A549 (cell line): ENCODE measurements at regions not wholly inside any gene's neighbourhood (a gene's known extent, or its start where the extent isn't known, plus 50 kb on each side); places are given as distances from the start of the nearest gene placed in this dataset.
A peak's percentile ranks its signal among the peaks of the same experiment; 100 is the strongest.

ENCODE experiments used
- ATAC-seq, 2 experiments: fragments of 200-7000 bp in 1 of 2; fragments of >200 bp in 1 of 2; cut with Nextera tagmentation in 1 of 2; cut with Tn5 transposase in 1 of 2; 3 replicates each; pipeline versions ENCODE4 v1.8.0 to v1.9.1; 2018 to 2020; ENCODE audit warnings: mild to moderate bottlenecking in 1 of 2, moderate library complexity in 1 of 2
- CTCF ChIA-PET: fragments of 300-600 bp; sonication (Branson Sonifier 250); formaldehyde crosslinking; extraction: SDS; loops from one replicate; lab custom pipeline; 2021; ENCODE audit warnings: antibody characterized with exemption, inconsistent platforms; lab: Yijun Ruan, JAX
- POLR2A ChIA-PET: fragments of 350-600 bp; formaldehyde crosslinking; extraction: SDS; loops from one replicate; lab custom pipeline; 2021; ENCODE audit warnings: antibody characterized with exemption, inconsistent platforms; lab: Yijun Ruan, JAX
- DNase-seq, 2 experiments: peaks; one replicate each; pipeline versions ENCODE4 v3.0.0 to v3.0.0-alpha.2; 2011 to 2016; ENCODE audit warnings: low read depth in 1 of 2, low spot score in 1 of 2
- FAIRE-seq: peaks from 2 replicates; lab custom pipeline; 2011; peaks lifted over from hg19 to GRCh38; lab: Jason Lieb, UNC
- H3K27ac ChIP-seq, 2 experiments: fragments of >200 bp; sonication (Bioruptor Twin); formaldehyde crosslinking; 3 replicates each; pipeline ENCODE4 v1.5.1; 2016 to 2017
- H3K4me1 ChIP-seq: fragments of >200 bp; sonication (Bioruptor Twin); formaldehyde crosslinking; 3 replicates; pipeline ENCODE4 v1.6.1; 2016
- H3K4me2 ChIP-seq: fragments of >200 bp; sonication (Bioruptor Twin); formaldehyde crosslinking; 3 replicates; pipeline ENCODE4 v1.6.1; 2016
- H3K4me3 ChIP-seq: fragments of >200 bp; sonication (Bioruptor Twin); formaldehyde crosslinking; 3 replicates; pipeline ENCODE4 v1.5.1; 2016
- H3K9me3 ChIP-seq: fragments of >200 bp; sonication (Bioruptor Twin); formaldehyde crosslinking; 3 replicates; pipeline ENCODE4 v1.6.1; 2016
- BHLHE40 ChIP-seq: IDR thresholded peaks from 2 replicates; pipeline ENCODE4 v1.6.1; 2012; ENCODE audit warnings: low read depth, low read length, inconsistent platforms
- CBX2 ChIP-seq: fragments of 200-600 bp; sonication (generic); IDR thresholded peaks from 2 replicates; pipeline ENCODE4 v1.6.1; 2016; ENCODE audit warnings: low read depth, mild to moderate bottlenecking, borderline replicate concordance
- CHD2 ChIP-seq: fragments of 150-350 bp; IDR thresholded peaks from 2 replicates; pipeline ENCODE4 v1.6.1; 2014; ENCODE audit warnings: low read length; ENCODE audit not compliant: partially characterized antibody
- CHD4 ChIP-seq: fragments of 200-600 bp; sonication (generic); IDR thresholded peaks from 2 replicates; pipeline ENCODE4 v1.6.1; 2016; ENCODE audit warnings: antibody characterized with exemption, mild to moderate bottlenecking, borderline replicate concordance
- EHF ChIP-seq: fragments of 250-450 bp; sonication (Bioruptor Pico); IDR thresholded peaks from 2 replicates; pipeline ENCODE4 v1.5.0; 2020; ENCODE audit warnings: mild to moderate bottlenecking
- EHMT2 ChIP-seq: fragments of 200-600 bp; sonication (generic); IDR thresholded peaks from 2 replicates; pipeline ENCODE4 v1.6.1; 2016; ENCODE audit warnings: antibody characterized with exemption, low read depth, mild to moderate bottlenecking, moderate library complexity
- ESRRA ChIP-seq: fragments of 150-350 bp; IDR thresholded peaks from 2 replicates; pipeline ENCODE4 v1.6.1; 2014; ENCODE audit warnings: mild to moderate bottlenecking, low read length, borderline replicate concordance
- HDAC2 ChIP-seq: fragments of 200-600 bp; sonication (generic); IDR thresholded peaks from 2 replicates; pipeline ENCODE4 v1.6.1; 2016
- HEYL ChIP-seq: fragments of 250-450 bp; sonication (Bioruptor Pico); IDR thresholded peaks from 2 replicates; pipeline ENCODE4 v1.8.0; 2021; ENCODE audit warnings: mild to moderate bottlenecking, moderate library complexity
- KDM1A ChIP-seq: fragments of 200-600 bp; sonication (generic); IDR thresholded peaks from 2 replicates; pipeline ENCODE4 v1.6.1; 2016; ENCODE audit warnings: low read depth, mild to moderate bottlenecking
- MAFK ChIP-seq: fragments of 450-650 bp; IDR thresholded peaks from 2 replicates; pipeline ENCODE4 v1.6.1; 2014; ENCODE audit not compliant: partially characterized antibody
- MAZ ChIP-seq: fragments of 150-350 bp; IDR thresholded peaks from 2 replicates; pipeline ENCODE4 v1.6.1; 2014; ENCODE audit warnings: antibody characterized with exemption, low read depth, low read length, borderline replicate concordance
- MYC ChIP-seq: IDR thresholded peaks from 2 replicates; pipeline ENCODE4 v1.6.1; 2012; ENCODE audit warnings: mild to moderate bottlenecking, inconsistent platforms, low read length, improper control_type of control experiment, borderline replicate concordance
- NFE2L2 ChIP-seq: fragments of 150-350 bp; conservative IDR thresholded peaks from 2 replicates; pipeline ENCODE4 v1.6.1; 2014; ENCODE audit warnings: low read length
- NR3C1 ChIP-seq: fragments of >200 bp; sonication (Bioruptor Twin); formaldehyde crosslinking; IDR thresholded peaks from 3 replicates; pipeline ENCODE4 v1.6.1; 2017
- PHF8 ChIP-seq: fragments of 200-600 bp; sonication (generic); IDR thresholded peaks from 2 replicates; pipeline ENCODE4 v1.6.1; 2016; ENCODE audit warnings: low read depth, mild to moderate bottlenecking, antibody characterized with exemption, moderate library complexity, borderline replicate concordance
- POLR2A ChIP-seq: IDR thresholded peaks from 2 replicates; pipeline ENCODE4 v1.6.1; 2012; ENCODE audit warnings: mild to moderate bottlenecking, low read length
- RARB ChIP-seq: fragments of 250-450 bp; sonication (Bioruptor Pico); IDR thresholded peaks from 2 replicates; pipeline ENCODE4 v1.8.0; 2021; ENCODE audit warnings: mild to moderate bottlenecking, moderate library complexity
- RCOR1 ChIP-seq: fragments of 150-350 bp; IDR thresholded peaks from 2 replicates; pipeline ENCODE4 v1.6.1; 2014; ENCODE audit warnings: antibody characterized with exemption, low read length, low read depth
- RFX5 ChIP-seq: fragments of 450-650 bp; IDR thresholded peaks from 2 replicates; pipeline ENCODE4 v1.7.1; 2014; ENCODE audit warnings: antibody characterized with exemption, mild to moderate bottlenecking, moderate library complexity
- TFCP2L1 ChIP-seq: fragments of 250-450 bp; sonication (Bioruptor Pico); IDR thresholded peaks from 2 replicates; pipeline ENCODE4 v1.5.0; 2021; ENCODE audit warnings: mild to moderate bottlenecking
- TP53 ChIP-seq: fragments of 250-450 bp; sonication (Bioruptor Pico); IDR thresholded peaks from 2 replicates; pipeline ENCODE4 v1.5.0; 2021; ENCODE audit warnings: mild to moderate bottlenecking, moderate library complexity
- ZFP36 ChIP-seq: fragments of 450-650 bp; IDR thresholded peaks from 2 replicates; pipeline ENCODE4 v1.6.1; 2014; ENCODE audit warnings: borderline replicate concordance; ENCODE audit not compliant: partially characterized antibody
- ZNF302 ChIP-seq: fragments of 250-450 bp; sonication (Bioruptor Pico); IDR thresholded peaks from 2 replicates; pipeline ENCODE4 v1.9.0; 2021; ENCODE audit warnings: inconsistent platforms, mild to moderate bottlenecking, moderate library complexity
- ZSCAN20 ChIP-seq: fragments of 250-450 bp; sonication (Bioruptor Pico); IDR thresholded peaks from 2 replicates; pipeline ENCODE4 v1.8.0; 2022; ENCODE audit warnings: mild to moderate bottlenecking, moderate library complexity
- WGBS: methylation state at CpG from one replicate; pipeline ENCODE4 v1.1.6; 2017; ENCODE audit errors: missing lambda C conversion rate; 5-methylcytosine and 5-hydroxymethylcytosine counted together
- TF ChIP-seq, protein P1 (sequence below): fragments of 200-600 bp; sonication (generic); IDR thresholded peaks from 2 replicates; pipeline ENCODE4 v1.6.1; 2016; ENCODE audit warnings: antibody characterized with exemption, mild to moderate bottlenecking, moderate library complexity
- TF ChIP-seq, protein P2 (sequence below): IDR thresholded peaks from 2 replicates; pipeline ENCODE4 v1.6.1; 2012
- TF ChIP-seq, protein P3 (sequence below): fragments of >200 bp; sonication (Bioruptor Twin); formaldehyde crosslinking; IDR thresholded peaks from 3 replicates; pipeline ENCODE4 v1.5.1; 2016

DNA sequence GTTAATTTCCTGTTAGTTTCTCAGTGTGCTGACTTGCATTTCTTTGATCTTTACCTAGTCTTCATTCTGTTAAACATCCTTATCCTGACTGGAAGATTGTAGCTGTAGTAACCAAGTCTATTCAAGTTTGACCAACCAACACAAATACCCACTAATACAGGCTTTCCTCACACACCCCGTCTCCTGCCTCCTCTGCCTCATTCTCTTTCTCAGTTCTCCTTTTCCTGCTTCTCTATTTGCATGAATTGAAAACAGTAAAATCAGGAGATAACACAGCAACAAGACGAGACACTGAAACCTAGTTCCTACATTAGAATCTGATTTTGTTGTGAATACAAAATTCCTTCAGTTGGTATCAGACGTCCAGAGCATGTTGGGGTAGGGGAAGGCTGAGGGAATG is 116.9 kb upstream of the ARPP21 start:
- no peaks in the 10 kb centered on the region for H3K9me3 ChIP-seq
- TF ChIP-seq MAFK (peak; percentile 36), ZFP36 (no peak)
- ChIA-PET POLR2A (no interaction called here), CTCF (no interaction called here)
- H3K4me1 ChIP-seq, result peaks cover 13% of the 10 kb centered on the region; the same call in 2 of the 3 replicates
- FAIRE-seq (no peak), ATAC-seq (no peak), DNase-seq (no peak)
- 56% methylated on average over 3 of the region's 3 CpGs for WGBS
- H3K4me2 ChIP-seq, result no peak overlapping the region
- no peak overlapping the region for H3K4me3 ChIP-seq
- H3K27ac ChIP-seq, result no peak overlapping the region

DNA sequence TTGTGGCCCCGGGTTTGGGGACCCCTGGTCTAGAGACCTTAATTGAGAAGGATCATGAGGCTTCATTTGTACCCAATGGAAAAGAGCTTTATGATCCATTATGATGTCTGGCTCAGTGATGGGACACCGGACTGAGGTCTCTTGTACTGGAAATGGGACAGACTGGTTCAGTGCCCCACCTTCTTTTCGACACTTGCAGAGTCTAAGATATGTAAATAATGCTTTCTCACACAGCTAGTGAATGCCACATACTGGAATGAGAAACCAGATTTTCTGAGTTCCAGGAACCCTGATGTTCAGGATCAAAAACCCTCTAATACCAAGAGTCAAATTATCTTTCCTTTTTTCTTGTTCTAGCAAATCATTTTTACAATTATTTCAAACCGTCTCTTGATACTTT is 116.3 kb upstream of the ARPP21 start:
- DNase-seq, result no peak
- no peak overlapping the region for H3K4me2 ChIP-seq
- no peaks in the 10 kb centered on the region for H3K9me3 ChIP-seq
- TF ChIP-seq POLR2A (no peak), MAZ (no peak), HEYL (CRISPR knock-in tag) (no peak), ESRRA (no peak), CBX2 (no peak), NFE2L2 (no peak), CHD4 (no peak), PHF8 (no peak), EHMT2 (no peak), MYC (no peak), ZNF302 (no peak), RARB (CRISPR knock-in tag) (no peak), HDAC2 (no peak), NR3C1 (no peak), TFCP2L1 (no peak), EHF (CRISPR knock-in tag) (no peak)
- TF ChIP-seq, protein P1, sequence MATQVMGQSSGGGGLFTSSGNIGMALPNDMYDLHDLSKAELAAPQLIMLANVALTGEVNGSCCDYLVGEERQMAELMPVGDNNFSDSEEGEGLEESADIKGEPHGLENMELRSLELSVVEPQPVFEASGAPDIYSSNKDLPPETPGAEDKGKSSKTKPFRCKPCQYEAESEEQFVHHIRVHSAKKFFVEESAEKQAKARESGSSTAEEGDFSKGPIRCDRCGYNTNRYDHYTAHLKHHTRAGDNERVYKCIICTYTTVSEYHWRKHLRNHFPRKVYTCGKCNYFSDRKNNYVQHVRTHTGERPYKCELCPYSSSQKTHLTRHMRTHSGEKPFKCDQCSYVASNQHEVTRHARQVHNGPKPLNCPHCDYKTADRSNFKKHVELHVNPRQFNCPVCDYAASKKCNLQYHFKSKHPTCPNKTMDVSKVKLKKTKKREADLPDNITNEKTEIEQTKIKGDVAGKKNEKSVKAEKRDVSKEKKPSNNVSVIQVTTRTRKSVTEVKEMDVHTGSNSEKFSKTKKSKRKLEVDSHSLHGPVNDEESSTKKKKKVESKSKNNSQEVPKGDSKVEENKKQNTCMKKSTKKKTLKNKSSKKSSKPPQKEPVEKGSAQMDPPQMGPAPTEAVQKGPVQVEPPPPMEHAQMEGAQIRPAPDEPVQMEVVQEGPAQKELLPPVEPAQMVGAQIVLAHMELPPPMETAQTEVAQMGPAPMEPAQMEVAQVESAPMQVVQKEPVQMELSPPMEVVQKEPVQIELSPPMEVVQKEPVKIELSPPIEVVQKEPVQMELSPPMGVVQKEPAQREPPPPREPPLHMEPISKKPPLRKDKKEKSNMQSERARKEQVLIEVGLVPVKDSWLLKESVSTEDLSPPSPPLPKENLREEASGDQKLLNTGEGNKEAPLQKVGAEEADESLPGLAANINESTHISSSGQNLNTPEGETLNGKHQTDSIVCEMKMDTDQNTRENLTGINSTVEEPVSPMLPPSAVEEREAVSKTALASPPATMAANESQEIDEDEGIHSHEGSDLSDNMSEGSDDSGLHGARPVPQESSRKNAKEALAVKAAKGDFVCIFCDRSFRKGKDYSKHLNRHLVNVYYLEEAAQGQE, result no peak
- TF ChIP-seq, protein P2, sequence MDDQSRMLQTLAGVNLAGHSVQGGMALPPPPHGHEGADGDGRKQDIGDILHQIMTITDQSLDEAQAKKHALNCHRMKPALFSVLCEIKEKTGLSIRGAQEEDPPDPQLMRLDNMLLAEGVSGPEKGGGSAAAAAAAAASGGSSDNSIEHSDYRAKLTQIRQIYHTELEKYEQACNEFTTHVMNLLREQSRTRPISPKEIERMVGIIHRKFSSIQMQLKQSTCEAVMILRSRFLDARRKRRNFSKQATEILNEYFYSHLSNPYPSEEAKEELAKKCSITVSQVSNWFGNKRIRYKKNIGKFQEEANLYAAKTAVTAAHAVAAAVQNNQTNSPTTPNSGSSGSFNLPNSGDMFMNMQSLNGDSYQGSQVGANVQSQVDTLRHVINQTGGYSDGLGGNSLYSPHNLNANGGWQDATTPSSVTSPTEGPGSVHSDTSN, result no peak
- TF ChIP-seq, all 56 proteins: peak for 0
- CTCF ChIA-PET, result no interaction called here
- WGBS, result 42% methylated on average over 4 of the region's 4 CpGs
- ATAC-seq (no peak), FAIRE-seq (no peak)
- H3K4me3 ChIP-seq, result no peak overlapping the region
- H3K27ac ChIP-seq, result no peak overlapping the region
- peaks cover 13% of the 10 kb centered on the region; the same call in 2 of the 3 replicates for H3K4me1 ChIP-seq
- POLR2A ChIA-PET, result no interaction called here

DNA sequence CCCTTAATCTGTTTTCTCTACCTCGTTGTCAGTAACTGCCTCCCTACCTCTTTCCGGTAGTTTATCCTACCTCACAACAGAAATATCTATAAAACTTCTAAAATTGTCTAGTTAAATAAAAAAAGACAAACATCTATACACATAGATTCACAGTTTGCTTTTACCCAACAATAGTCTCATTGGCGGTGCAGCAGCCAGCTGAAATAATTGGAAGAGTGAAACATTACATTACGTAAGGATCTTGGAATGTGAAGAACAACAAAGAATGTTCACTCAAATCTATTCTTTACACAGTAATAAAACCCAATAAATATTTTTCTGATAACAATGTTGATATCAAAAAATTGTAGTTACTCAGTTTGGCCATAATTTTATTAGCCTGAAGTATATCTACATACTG is 115.5 kb upstream of the ARPP21 start:
- 28% methylated on average over 4 of the region's 4 CpGs for WGBS
- CTCF ChIA-PET, result no interaction called here
- ATAC-seq (no peak), DNase-seq (peak in 1 of 2 experiments; percentile 5), FAIRE-seq (no peak)
- Histone ChIP-seq H3K4me2 (peak overlapping the region; percentile 34; the same call in 2 of the 3 replicates), H3K9me3 (no peaks in the 10 kb centered on the region), H3K4me3 (no peak overlapping the region), H3K4me1 (peaks cover 13% of the 10 kb centered on the region; the same call in 2 of the 3 replicates), H3K27ac (no peak overlapping the region)
- POLR2A ChIA-PET, result no interaction called here
- TF ChIP-seq CHD2 (no peak), PHF8 (no peak), ZSCAN20 (CRISPR knock-in tag) (no peak), RFX5 (no peak), MYC (no peak), BHLHE40 (no peak), RCOR1 (no peak), EHF (CRISPR knock-in tag) (no peak), ZNF302 (no peak), TP53 (CRISPR knock-in tag) (no peak), CBX2 (no peak), KDM1A (no peak)
- TF ChIP-seq, protein P2, result no peak
- TF ChIP-seq, protein P3, sequence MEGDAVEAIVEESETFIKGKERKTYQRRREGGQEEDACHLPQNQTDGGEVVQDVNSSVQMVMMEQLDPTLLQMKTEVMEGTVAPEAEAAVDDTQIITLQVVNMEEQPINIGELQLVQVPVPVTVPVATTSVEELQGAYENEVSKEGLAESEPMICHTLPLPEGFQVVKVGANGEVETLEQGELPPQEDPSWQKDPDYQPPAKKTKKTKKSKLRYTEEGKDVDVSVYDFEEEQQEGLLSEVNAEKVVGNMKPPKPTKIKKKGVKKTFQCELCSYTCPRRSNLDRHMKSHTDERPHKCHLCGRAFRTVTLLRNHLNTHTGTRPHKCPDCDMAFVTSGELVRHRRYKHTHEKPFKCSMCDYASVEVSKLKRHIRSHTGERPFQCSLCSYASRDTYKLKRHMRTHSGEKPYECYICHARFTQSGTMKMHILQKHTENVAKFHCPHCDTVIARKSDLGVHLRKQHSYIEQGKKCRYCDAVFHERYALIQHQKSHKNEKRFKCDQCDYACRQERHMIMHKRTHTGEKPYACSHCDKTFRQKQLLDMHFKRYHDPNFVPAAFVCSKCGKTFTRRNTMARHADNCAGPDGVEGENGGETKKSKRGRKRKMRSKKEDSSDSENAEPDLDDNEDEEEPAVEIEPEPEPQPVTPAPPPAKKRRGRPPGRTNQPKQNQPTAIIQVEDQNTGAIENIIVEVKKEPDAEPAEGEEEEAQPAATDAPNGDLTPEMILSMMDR, result no peak
